GM21526 (cell line): ENCODE measurements at regions not wholly inside any gene's neighbourhood (a gene's known extent, or its start where the extent isn't known, plus 50 kb on each side); places are given as distances from the start of the nearest gene placed in this dataset.
A peak's percentile ranks its signal among the peaks of the same experiment; 100 is the strongest.

ENCODE experiments used
- ATAC-seq: cut with Tn5 transposase; IDR thresholded peaks from one replicate; pipeline ENCODE4 v1.9.1; 2021; ENCODE audit warnings: moderate library complexity; ENCODE audit not compliant: unreplicated experiment, low FRiP score

DNA sequence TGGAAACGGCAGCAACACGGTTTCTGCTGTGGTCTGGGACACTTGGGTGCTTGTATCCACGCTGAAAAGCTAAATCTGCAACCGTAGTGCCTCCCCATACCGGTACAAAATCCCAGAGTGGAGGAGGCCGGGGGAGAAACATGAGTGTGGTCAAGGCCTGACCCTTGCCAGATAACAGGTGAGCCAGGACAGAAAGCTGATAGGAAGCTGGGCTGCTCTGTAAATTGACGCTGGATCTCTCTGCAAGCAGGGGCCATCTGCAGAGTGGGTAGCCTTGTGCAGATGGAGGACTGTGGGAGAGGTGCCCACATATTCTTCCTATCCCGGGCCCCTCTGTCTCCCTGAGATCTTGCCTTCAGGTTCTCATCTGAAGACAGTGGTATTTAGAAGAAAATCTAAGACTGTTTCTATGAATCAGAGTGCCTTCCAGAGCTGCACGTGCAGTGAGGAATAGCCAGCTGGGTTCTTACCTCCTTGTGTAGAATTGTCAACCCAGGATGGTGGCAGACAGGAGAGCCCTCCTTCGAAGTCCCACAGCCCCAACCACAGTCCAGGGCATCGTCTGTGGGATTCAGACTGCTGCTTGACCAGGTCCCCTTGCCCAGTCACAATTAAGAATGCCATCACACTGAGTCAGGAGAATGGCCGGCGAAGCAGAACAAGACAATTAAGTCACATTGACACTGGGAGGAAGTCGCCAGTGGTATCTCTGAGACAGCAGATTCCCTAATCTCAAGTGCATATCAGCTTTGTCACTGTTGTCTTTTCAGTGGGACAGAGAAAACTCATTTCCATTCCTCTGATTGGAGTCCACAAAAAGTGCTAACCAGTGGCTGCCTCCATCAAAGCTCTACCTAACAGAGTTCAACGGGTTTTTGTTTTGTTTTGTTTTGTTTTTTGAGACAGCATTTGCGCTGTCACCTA, 100.0 kb upstream of the RIPOR2 start:
- ATAC-seq: no peak

DNA sequence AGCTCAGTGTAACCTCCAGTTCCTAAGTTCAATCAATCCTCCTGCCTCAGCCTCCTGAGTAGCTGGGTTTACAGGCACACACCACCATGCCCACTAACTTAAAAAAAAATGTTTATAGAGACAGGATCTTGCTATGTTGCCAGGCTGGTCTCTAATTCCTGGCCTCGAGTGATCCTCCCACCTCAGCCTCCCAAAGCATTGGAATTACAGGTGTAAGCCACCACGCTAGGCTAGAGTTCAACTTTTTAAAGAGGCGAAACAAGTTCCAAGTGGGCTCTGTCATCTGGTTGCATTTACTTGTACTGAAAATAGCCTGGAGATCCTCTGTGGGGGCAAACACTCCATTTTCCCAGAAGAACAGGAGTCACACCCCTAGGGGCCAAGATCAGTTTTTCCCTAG, 100.7 kb upstream of the RIPOR2 start:
- ATAC-seq: no peak

- no peak for ATAC-seq
Observed at GRCh38 chr6:25038300-25038699, 102.5 kb upstream of the RIPOR2 start.

- ATAC-seq: no peak
Observed at GRCh38 chr6:25038999-25039398, 103.2 kb upstream of the RIPOR2 start.

- no peak for ATAC-seq
Observed at GRCh38 chr6:25041485-25042035, 105.8 kb upstream of the RIPOR2 start.

- peak; percentile 45 for ATAC-seq
Observed at GRCh38 chr6:25042036-25042521, 106.3 kb upstream of the RIPOR2 start.

- peak; percentile 24 for ATAC-seq
Observed at GRCh38 chr6:25042536-25042935, 106.8 kb upstream of the RIPOR2 start.

DNA sequence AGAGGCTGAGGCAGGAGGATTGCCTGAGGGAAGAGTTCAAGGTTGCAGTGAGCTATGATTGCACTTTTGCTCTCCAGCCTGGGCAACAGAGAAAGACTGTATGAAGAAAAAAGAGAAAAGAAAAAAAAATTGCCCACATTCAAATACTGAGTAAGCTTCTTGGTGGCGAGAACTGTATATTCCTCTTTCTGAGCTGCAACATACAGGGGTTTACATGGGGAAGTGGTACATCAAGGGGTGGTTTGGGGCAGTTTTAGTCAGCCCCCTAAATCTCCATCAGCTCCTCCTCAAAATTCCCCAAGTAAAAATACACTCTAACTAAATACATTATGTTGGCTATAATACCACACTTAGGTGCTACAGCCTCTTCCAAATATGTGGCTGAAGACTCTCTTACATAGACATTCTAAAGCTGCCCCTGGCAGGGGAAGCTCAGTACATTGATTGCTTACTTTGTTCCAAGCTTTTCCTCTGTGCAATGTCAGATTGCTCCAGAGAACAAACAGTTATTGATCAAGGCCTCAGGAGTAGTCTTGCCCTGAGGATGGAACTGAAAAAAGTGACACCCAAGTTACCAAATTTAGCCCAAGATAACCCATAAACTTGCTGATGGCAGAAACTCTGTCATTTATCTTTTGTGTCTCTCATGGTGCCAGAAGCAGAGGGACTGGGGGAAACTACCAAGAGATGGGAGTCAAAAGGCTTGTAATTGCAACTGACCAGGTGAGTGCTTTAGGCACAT, 107.4 kb upstream of the RIPOR2 start:
- ATAC-seq: no peak

DNA sequence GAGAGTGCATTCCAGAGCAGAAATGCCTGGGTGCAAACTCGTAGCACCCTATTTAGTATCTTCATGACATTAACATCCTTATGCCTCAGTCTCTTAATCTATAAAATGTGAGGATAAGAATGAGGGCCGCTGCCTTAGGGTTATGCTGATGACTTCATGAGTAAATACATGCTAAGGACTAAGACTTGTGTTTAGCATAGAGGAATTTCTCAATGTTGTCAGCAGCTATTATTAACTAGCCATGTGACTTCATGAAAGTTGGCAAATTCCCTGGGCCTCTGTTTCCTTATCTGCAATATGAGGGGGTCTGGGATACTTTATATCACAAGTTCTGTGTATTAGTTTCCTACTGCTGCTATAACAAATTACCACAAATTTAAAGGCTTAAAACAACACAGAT, 108.1 kb upstream of the RIPOR2 start:
- ATAC-seq: no peak

DNA sequence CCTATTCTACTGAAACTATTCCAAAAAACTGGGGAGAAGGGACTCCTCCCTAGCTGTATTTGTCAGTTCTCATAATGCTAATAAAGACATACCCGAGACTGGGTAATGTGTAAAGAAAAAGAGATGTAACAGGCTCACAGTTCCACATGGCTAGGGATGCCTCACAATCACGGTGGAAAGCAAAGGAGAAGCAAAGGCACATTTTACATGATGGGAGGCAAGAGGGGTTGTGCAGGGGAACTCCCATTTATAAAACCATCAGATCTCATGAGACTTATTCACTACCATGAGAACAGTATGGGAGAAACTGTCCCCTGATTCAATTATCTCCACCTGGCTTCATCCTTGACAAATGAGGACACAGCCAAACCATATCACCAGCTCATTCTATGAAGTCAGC, 111.2 kb upstream of the RIPOR2 start:
- no peak for ATAC-seq

- ATAC-seq: no peak
Observed at GRCh38 chr6:25050356-25050755, 114.6 kb upstream of the RIPOR2 start.

- ATAC-seq: no peak
Observed at GRCh38 chr6:25051083-25051482, 115.3 kb upstream of the RIPOR2 start.

DNA sequence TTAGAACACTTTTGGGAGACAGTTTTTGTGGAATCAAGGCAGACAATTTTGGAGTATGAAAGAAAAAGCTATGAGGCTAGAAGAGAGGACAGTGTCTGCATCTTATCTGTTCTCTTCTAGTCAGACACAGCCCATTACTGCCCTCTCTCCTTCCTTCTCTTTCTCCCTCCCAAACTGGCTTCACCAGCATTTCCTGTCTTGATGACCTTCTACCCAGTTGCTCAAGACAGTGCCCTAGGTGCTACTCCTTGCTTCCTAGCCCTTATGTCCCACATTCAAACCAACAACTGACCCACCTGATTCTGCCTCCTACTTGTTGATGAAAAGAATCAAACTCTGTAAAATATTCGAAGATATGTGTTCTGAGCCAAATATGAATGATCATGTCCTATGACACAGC, 116.4 kb upstream of the RIPOR2 start:
- ATAC-seq: no peak

DNA sequence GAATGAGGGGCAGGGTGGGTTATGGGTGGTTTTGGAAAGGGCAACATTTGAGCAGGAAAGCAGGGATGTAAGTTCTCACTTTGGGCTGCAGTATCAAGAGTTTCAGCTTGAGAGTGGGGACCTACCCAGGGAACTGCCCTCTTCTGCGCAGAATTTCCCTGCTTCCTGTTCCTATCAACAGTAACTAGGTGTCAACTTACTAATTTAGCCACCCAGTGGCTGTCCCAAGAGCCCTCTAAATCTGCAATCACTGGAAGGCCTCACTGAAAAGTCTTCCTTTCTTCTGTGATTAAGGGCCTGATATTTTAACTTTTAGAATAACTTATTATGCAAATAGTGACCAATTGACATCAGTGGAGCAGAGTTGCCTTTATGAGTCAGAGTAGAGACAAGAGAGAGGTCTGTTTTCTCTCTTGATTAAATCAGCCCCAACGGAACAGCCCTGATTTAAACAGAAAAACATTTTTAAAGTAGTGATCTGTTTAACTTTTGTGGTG, 118.2 kb upstream of the RIPOR2 start:
- ATAC-seq: peak; percentile 52

GRCh38 chr6:25054469-25054868, 118.7 kb upstream of the RIPOR2 start:
- no peak for ATAC-seq

DNA sequence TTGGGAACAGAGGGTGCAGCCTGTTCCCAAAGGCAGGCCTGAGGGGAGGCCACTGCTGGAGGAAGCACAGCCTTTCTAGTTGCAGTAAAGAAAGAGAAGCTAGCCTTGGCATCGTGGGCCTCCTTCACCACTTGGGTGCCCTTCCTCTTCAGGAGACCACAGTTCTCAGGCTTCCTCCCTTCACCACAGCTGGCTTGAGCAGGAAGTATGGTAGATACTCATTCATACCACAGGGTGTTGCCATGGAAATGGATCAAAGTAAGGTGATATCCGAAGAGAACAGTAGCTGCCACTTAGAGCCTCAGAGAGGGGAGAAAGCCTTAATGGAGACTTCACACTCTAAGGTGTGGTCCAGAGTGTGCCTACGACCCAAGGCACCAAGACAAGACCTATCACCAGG, 120.4 kb upstream of the RIPOR2 start:
- peak; percentile 61 for ATAC-seq

- no peak for ATAC-seq
Observed at GRCh38 chr6:25057111-25057905, 121.5 kb upstream of the RIPOR2 start.

DNA sequence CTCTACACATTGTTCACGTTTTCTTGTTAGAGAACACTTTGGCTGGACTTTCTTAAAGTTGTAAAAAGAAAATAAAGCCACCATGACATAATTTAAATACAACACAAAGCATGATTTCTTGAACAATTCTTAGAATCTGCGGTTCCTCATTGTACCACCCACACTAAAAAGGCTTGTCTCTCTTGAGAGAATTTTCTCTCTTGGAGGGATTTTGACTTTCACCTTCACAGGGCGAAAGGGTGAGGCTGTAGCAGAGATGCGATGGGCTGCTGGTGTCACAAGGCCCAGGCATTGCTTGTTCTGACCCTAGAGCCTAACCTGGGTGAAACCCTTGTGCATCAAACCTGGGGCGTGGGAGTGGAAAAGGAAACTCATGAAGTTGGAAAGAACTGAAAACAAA, 122.7 kb upstream of the RIPOR2 start:
- no peak for ATAC-seq

GRCh38 chr6:25058941-25059340, 123.2 kb upstream of the RIPOR2 start:
- ATAC-seq: no peak

DNA sequence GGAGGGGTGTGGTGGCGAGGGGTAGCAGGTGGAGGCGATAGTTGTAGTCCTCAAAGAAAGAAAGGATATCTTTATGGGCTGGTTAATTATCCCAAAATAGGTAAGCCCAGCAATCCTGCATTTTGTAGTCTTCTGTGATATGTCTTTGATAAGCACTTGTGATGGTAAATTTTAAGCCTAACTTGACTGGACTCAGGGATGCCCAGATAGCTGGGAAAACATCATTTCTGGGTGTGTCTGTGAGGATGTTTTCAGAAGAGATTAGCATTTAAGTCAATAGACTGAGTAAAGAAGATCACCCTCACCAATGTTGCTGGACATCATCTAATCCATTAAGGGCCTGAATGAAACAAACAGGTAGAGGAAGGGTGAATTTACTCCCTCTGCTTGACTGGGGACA, 124.8 kb upstream of the RIPOR2 start:
- ATAC-seq: no peak
